ENCODE measurements at regions not wholly inside any gene's neighbourhood (a gene's known extent, or its start where the extent isn't known, plus 50 kb on each side); places are given as distances from the start of the nearest gene placed in this dataset.

DNA sequence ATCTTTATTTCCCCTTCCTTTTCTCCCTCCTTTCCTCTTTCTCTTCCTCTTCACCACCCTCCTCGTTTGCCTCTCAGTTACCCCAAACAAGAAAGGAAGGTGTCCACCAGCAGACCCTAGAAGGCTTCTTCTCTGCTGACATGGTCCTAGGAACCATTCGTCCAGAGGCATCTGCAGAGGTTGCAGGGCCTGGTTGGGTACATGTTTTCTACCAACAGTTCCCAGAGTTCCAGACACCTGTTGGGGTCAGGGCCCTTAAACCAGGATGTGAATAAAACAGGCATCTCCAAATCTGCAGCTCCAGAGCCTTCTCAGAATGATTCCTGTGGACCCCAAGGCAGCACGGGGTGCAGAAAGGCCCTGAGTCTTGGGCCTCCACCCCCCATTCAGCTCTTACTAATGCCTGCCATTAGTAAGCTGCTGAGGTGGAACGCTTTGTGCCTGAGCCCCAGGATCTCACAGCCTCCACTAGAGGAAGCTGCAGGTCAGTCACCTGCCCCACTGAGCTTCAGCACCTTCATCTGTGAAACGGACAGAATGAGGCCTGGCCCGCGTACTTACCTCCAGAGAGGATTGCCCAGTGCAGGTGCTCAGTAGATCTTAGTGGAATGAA is 130.4 kb downstream of the DICER1 start:
- TF ChIP-seq, protein P1, sequence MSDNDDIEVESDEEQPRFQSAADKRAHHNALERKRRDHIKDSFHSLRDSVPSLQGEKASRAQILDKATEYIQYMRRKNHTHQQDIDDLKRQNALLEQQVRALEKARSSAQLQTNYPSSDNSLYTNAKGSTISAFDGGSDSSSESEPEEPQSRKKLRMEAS (CRISPR knock-in tag; IDR thresholded peaks at IDR 0.05), result no peak
- TF ChIP-seq, protein P2, sequence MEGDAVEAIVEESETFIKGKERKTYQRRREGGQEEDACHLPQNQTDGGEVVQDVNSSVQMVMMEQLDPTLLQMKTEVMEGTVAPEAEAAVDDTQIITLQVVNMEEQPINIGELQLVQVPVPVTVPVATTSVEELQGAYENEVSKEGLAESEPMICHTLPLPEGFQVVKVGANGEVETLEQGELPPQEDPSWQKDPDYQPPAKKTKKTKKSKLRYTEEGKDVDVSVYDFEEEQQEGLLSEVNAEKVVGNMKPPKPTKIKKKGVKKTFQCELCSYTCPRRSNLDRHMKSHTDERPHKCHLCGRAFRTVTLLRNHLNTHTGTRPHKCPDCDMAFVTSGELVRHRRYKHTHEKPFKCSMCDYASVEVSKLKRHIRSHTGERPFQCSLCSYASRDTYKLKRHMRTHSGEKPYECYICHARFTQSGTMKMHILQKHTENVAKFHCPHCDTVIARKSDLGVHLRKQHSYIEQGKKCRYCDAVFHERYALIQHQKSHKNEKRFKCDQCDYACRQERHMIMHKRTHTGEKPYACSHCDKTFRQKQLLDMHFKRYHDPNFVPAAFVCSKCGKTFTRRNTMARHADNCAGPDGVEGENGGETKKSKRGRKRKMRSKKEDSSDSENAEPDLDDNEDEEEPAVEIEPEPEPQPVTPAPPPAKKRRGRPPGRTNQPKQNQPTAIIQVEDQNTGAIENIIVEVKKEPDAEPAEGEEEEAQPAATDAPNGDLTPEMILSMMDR (IDR thresholded peaks at IDR 0.05), result no peak
- TF ChIP-seq, protein P3, sequence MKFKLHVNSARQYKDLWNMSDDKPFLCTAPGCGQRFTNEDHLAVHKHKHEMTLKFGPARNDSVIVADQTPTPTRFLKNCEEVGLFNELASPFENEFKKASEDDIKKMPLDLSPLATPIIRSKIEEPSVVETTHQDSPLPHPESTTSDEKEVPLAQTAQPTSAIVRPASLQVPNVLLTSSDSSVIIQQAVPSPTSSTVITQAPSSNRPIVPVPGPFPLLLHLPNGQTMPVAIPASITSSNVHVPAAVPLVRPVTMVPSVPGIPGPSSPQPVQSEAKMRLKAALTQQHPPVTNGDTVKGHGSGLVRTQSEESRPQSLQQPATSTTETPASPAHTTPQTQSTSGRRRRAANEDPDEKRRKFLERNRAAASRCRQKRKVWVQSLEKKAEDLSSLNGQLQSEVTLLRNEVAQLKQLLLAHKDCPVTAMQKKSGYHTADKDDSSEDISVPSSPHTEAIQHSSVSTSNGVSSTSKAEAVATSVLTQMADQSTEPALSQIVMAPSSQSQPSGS (CRISPR knock-in tag; IDR thresholded peaks at IDR 0.05; ENCODE audit: borderline replicate concordance, low read depth), result no peak
- no peak for TF ChIP-seq CBFB (CRISPR knock-in tag; IDR thresholded peaks at IDR 0.05; ENCODE audit: low read depth)
- TF ChIP-seq RELA (CRISPR knock-in tag; IDR thresholded peaks at IDR 0.05; ENCODE audit: borderline replicate concordance), result no peak
- no peak for TF ChIP-seq ESRRA (CRISPR knock-in tag; IDR thresholded peaks at IDR 0.05; ENCODE audit: borderline replicate concordance)
- TF ChIP-seq, protein P4, sequence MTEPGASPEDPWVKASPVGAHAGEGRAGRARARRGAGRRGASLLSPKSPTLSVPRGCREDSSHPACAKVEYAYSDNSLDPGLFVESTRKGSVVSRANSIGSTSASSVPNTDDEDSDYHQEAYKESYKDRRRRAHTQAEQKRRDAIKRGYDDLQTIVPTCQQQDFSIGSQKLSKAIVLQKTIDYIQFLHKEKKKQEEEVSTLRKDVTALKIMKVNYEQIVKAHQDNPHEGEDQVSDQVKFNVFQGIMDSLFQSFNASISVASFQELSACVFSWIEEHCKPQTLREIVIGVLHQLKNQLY (CRISPR knock-in tag; IDR thresholded peaks at IDR 0.05), result no peak
- TF ChIP-seq ETV6 (CRISPR knock-in tag; IDR thresholded peaks at IDR 0.05), result no peak
- no peak for TF ChIP-seq FOXJ3 (CRISPR knock-in tag; IDR thresholded peaks at IDR 0.05; ENCODE audit: borderline replicate concordance)
- TF ChIP-seq FOXP1 (CRISPR knock-in tag; IDR thresholded peaks at IDR 0.05; ENCODE audit: borderline replicate concordance), result no peak

Data from WTC11 (cell line).